ENCODE measurements at regions not wholly inside any gene's neighbourhood (a gene's known extent, or its start where the extent isn't known, plus 50 kb on each side); places are given as distances from the start of the nearest gene placed in this dataset.
"Not testable (repeated sequence)": the region's sequence is repeated elsewhere in the genome, so short reads cannot be mapped to it uniquely, and the experiment has no call there.

DNA sequence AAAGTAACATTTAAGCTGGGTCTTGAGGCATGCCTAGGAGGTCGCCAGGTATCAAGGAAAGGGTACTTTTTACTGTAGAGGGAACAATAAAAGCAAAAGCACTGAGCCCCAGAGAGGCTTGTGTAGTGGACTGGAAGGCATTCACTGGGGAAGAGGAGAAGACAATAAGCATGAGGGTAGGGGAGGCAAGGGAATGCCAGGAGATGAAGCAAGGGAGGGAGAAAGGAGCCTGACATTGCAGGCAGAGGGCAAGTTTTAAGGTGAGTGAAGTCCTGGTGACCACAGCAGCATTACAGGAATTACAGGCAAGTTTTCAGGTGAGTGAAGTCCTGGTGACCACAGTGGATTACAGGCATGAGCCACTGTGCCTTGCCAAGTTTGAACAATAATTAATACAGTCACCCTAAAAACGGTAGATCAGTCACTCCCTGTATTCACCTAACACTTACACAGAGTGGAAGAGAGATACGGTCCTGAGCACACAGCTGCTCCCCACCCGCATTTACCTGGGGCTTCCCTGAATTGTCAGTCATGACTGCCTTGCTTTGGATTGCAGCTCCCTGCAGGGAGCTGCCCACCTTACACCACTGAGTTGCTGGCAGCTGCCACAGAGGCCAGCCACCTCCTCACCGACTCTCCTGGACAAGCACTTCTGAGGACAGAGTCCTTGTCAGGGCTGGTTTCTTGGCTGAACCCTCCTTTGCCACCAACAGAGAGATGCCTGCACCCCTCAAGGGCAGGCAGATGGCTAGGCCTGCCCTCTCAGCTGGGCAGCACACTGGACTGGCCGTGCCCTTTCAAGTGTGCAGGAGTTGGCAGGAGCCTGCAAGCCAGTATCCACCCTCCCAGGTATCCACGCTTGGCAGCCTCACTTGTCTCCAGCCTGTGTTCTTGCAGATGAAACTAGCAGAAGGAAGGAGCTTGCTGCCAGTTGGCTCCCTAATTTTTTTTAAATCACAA lies 59.0 kb upstream of the KCNK12 start:
- TF ChIP-seq, protein P1, sequence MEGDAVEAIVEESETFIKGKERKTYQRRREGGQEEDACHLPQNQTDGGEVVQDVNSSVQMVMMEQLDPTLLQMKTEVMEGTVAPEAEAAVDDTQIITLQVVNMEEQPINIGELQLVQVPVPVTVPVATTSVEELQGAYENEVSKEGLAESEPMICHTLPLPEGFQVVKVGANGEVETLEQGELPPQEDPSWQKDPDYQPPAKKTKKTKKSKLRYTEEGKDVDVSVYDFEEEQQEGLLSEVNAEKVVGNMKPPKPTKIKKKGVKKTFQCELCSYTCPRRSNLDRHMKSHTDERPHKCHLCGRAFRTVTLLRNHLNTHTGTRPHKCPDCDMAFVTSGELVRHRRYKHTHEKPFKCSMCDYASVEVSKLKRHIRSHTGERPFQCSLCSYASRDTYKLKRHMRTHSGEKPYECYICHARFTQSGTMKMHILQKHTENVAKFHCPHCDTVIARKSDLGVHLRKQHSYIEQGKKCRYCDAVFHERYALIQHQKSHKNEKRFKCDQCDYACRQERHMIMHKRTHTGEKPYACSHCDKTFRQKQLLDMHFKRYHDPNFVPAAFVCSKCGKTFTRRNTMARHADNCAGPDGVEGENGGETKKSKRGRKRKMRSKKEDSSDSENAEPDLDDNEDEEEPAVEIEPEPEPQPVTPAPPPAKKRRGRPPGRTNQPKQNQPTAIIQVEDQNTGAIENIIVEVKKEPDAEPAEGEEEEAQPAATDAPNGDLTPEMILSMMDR (IDR thresholded peaks at IDR 0.05), result no peak
- no peak for DNase-seq
- Mint-ChIP-seq H3K4me3 (no peak overlapping the region), H3K27ac (no peak overlapping the region), H3K4me1 (ENCODE audit: low read depth) (peaks cover 24% of the 10 kb centered on the region), H3K9me3 (no peaks in the 10 kb centered on the region), H3K27me3 (ENCODE audit: insufficient read depth) (peaks cover 31% of the 10 kb centered on the region), H3K36me3 (ENCODE audit: low read depth) (no peaks in the 10 kb centered on the region)

DNA sequence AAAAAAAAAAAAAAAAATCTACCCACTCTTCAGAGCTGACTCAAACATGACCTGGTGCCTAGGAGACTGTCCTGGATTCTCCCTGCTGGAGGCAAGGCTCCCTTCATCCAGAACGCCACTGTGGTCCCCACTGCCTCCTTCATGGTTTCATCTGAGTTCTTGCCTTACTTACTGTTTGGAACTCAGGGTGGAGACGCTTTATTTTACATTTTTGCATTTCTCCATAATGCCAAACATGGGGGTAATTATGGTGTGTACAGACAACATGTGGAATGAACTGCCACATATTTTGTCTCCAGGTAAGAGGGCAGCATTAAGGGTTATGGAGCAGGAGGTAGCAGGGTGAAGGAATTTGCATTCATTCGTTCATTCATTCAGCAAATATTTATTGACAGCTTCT lies 58.1 kb upstream of the KCNK12 start:
- H3K4me1 Mint-ChIP-seq (ENCODE audit: low read depth), result peaks cover 24% of the 10 kb centered on the region
- TF ChIP-seq, protein P1 (IDR thresholded peaks at IDR 0.05), result no peak
- H3K27ac Mint-ChIP-seq, result no peak overlapping the region
- no peaks in the 10 kb centered on the region for H3K36me3 Mint-ChIP-seq (ENCODE audit: low read depth)
- H3K4me3 Mint-ChIP-seq, result no peak overlapping the region
- no peaks in the 10 kb centered on the region for H3K9me3 Mint-ChIP-seq
- DNase-seq, result no peak
- H3K27me3 Mint-ChIP-seq (ENCODE audit: insufficient read depth), result peaks cover 27% of the 10 kb centered on the region

DNA sequence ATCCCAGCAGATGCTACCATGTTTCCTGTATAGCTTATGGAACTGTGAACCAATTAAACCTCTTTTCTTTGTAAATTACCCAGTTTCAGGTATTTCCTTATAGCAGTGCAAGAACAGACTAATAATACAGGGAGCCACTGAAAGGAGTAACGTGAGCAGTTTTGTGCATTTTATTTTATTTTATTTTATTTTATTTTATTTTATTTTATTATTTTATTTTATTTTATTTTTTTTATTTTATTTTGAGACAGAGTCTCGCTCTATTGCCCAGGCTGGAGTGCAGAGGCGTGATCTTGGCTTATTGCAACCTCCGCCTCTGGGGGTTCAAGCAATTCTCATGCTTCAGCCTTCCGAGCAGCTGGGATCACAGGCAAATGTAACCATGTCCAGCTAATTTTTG lies 55.9 kb upstream of the KCNK12 start:
- no peaks in the 10 kb centered on the region for H3K36me3 Mint-ChIP-seq (ENCODE audit: low read depth)
- H3K4me3 Mint-ChIP-seq, result no peak overlapping the region
- peaks cover 9% of the 10 kb centered on the region for H3K4me1 Mint-ChIP-seq (ENCODE audit: low read depth)
- H3K27me3 Mint-ChIP-seq (ENCODE audit: insufficient read depth), result peaks cover 32% of the 10 kb centered on the region
- H3K27ac Mint-ChIP-seq, result no peak overlapping the region
- H3K9me3 Mint-ChIP-seq, result no peaks in the 10 kb centered on the region
- TF ChIP-seq, protein P1 (IDR thresholded peaks at IDR 0.05), result no peak
- DNase-seq, result no peak

DNA sequence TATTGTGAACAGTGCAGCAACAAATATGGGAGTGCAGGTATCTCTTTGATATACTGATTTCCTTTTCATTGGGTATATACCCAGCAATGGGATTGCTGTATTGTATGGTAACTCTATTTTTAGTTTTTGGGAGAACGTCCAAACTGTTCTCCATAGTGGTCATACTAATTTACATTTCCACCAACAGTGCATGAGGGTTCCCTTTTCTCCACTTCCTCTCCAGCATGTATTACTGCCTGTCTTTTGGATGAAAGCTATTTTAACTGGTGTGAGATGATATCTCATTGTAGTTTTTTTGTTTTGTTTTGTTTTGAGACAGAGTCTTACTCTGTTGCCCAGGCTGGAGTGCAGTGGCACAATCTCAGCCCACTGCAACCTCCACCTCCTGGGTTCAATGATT lies 52.4 kb upstream of the KCNK12 start:
- H3K9me3 Mint-ChIP-seq, result not testable (repeated sequence)

DNA sequence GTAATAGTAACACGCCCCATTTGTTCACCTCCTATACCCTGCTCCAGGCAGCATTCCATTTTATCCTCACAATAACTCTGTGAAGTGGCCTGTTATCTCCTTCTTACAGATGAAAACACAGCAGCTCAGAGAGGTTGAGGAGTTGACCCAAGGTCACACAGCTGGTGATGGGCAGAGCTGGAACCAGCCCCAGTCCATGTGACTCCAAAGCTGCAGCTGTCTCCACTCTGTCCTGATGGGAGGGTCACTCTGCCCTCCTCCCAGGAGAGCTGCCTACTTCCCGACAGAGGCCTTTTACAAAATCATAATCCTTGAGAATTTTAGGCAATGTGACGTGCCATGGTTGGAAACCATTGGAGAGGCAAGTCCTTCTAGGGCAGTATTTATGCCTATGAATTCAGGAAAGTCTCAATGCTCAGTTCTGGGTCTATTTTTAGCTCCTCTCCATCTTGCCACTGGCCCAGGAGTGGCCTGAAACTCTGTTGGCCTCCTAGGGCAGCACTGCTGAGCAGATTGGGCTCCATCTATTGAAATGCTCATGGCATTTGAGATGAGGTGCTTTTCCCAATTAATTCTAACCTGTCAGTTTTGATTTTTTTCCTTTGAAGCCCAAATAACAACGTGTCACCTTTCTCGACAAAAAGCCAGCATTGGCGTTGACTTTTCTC lies 50.1 kb upstream of the KCNK12 start:
- no peaks in the 10 kb centered on the region for H3K9me3 Mint-ChIP-seq

More for the DNA sequence above, 52.4 kb upstream of the KCNK12 start:
- H3K4me3 Mint-ChIP-seq; H3K27ac Mint-ChIP-seq; H3K4me1 Mint-ChIP-seq (ENCODE audit: low read depth); DNase-seq; H3K36me3 Mint-ChIP-seq (ENCODE audit: low read depth): not testable (repeated sequence)
- peaks cover 27% of the 10 kb centered on the region for H3K27me3 Mint-ChIP-seq (ENCODE audit: insufficient read depth)

More for the DNA sequence above, 50.1 kb upstream of the KCNK12 start:
- DNase-seq, result no peak
- H3K27me3 Mint-ChIP-seq (ENCODE audit: insufficient read depth), result peaks cover 25% of the 10 kb centered on the region
- H3K27ac Mint-ChIP-seq, result no peak overlapping the region
- no peaks in the 10 kb centered on the region for H3K36me3 Mint-ChIP-seq (ENCODE audit: low read depth)
- TF ChIP-seq, protein P1 (IDR thresholded peaks at IDR 0.05), result no peak
- H3K4me1 Mint-ChIP-seq (ENCODE audit: low read depth), result no peaks in the 10 kb centered on the region
- no peak overlapping the region for H3K4me3 Mint-ChIP-seq

Measured in HFFc6 (cell line).